HG02763 (cell line): ENCODE measurements at regions not wholly inside any gene's neighbourhood (a gene's known extent, or its start where the extent isn't known, plus 50 kb on each side); places are given as distances from the start of the nearest gene placed in this dataset.
"Not testable (repeated sequence)": the region's sequence is repeated elsewhere in the genome, so short reads cannot be mapped to it uniquely, and the experiment has no call there.

ENCODE experiments used
- ATAC-seq: cut with Tn5 transposase; IDR thresholded peaks from one replicate; pipeline ENCODE4 v1.9.1; 2021; ENCODE audit warnings: mild to moderate bottlenecking, moderate library complexity; ENCODE audit not compliant: unreplicated experiment

DNA sequence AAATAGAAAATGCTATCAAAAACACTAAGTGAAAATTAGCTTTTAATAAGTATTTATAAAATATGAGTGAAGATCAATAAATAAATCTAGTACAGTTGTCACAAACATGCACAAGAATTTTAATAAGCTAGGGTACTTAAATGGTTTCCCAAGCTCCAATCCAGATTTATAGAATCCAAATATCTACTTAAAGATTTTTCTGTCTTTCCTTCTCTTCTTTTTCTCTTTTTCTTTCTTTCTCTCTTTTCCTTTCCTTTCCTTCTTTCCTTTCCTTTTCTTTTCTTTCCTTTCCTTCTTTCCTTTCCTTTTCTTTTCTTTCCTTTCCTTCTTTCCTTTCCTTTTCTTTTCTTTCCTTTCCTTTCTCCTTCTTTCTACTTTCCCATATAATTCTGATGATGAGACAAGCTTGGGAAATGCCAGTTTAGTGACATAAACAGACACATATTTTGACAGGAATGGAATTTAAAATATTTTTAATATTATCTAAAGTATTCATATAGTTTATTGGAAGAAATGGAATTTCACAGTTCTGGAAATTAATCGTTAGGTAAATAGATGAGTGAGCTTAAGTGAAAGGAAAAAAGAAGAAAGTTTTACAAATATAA is 832.8 kb downstream of the NR2F1-AS1 start:
- no peak for ATAC-seq

DNA sequence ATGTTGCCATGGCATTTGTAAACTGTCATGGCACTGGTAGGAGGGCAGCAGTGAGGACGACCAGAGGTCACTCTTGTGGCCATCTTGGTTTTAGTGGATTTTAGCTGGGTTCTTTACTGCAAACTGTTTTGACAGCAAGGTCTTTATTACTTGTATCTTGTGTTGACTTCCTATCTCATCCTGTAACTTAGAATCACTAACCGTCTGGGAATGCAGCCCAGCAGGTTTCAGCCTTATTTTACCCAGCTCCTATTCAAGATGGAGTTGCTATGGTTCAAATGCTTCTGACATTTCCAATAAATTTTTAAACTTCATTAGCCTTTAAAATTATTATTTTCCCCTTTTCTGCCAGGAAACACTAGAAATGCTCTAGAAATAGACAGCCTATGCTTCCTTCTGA is 839.1 kb downstream of the NR2F1-AS1 start:
- no peak for ATAC-seq

DNA sequence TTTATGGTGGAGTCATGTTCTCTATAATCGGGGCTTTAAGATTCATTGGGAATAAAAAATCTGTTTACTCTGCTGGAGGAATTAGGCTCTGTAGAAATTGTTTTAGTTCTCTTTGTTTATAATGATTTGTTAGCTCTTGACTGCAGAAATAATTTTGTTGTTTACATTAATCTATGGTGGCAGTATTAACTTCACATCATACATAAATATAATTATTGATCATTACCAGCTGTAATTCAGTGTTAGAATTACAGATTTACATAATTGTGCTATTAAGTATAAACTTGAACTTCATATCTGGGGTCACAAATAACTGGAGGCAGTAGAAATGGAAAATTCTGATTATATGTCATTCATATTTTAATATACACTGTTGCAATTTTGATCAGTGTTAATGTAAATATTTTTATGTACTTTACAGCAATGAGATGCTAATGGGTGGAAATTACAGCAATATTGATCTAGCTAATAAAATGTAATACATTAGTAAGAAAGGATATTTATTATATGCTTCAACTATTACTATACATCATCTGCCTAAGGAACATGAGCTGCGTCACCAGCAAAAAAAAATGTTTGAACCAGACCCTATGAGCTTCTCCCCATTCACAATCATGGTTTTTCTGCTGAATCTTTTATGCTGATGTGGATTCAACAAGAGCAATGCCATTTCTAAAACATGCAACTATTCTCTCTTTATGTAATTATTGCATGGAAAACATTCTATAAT is 846.6 kb downstream of the NR2F1-AS1 start:
- no peak for ATAC-seq

DNA sequence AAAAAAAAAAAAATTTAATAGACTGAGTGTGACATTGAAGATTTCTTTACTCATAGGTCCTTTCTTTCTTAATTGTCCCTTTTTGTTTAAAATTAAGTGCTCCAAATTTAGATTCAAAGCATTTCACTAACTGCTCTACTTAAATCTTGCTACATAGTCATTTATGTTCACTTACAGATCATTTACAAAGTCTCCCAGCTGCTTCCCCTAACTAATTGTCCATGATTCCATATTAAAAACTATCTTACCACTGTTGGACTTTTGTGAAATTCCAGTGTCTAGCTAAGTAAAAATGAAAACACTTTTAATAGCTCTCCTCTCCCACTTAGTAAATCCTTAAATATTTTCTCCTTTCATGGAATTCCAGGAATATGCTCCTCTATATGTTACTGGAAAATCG is 850.5 kb downstream of the NR2F1-AS1 start:
- ATAC-seq = no peak

DNA sequence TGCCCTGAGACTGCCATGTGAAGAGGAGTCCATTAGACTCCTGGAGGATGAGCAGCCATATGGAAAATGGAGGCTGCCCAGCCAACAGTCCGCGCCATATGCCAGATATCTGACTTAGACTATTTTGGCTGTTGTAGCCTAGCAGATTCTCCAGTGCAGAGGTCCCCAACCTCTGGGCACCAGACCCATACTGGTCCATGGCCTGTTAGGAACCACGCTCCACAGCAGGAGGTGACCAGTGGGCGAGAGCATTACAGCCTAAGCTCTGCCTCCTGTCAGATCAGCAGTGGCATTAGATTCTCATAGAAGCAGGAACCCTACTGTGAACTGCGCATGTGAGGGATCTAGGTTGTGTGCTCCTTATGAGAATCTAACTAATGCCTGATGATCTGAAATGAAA is 851.9 kb downstream of the NR2F1-AS1 start:
- ATAC-seq = no peak

DNA sequence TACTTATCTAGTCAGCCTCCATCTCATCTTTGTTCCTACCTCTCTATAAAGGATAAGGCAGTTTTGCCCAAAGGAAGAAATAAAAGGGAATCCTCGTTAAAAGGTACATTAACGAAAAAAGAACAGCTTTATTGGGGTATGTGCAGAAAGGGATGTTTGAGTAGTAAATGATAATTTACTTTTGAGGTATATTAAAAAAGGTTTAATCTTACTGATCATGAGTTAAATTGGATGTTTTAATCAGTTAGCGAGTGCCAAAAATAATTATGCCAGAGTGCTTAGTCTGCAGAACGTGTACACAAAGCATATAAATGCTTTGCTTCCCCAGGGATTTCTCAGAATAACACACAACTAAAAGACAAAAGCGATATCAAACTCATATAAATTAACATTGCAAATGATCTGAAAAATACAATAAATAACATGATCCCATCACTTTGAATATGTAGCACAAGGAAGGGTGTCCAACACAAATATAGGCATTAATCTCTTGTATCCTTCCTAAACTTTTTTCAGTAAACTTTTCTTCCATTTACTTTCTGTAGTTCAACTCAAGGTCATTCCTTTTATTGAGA is 865.0 kb downstream of the NR2F1-AS1 start:
- ATAC-seq = no peak

DNA sequence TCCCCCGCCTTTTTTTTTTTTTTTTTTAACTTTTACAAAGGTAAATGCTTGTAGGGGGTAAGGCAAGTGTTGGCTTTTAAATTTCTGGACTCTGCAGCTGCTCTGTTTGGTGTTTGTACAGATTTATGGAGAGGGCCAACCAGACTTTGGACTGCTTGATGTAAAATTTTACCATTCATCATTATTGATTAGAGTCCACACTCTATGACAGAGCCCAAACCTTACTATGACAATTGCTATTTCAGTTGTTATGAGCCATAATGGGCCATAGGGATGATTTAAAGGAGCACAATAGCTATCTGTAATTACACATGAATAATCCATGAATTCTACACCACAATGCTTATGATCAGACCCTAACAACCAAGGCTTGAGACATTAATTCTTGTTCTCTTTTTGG is 867.2 kb downstream of the NR2F1-AS1 start:
- no peak for ATAC-seq

DNA sequence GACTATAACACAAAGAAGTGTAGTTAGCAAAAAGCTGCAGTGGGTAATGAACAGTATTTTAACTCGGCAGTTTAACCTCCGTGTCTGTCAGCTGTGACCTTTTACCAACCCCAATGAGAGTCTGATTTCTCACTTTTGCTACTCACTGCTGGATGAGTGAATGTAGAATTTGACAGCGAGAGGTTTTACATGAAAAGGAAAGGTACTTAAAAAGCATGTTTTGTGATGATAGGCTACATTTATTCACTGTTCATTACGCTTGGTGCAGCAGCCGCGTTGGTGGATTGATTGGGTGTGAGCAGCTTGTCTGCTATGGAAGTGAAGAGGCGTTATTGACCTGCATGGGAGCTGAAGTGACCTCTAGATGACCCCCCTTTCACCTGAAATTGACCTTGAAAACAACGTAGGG is 867.7 kb downstream of the NR2F1-AS1 start:
- ATAC-seq = no peak

DNA sequence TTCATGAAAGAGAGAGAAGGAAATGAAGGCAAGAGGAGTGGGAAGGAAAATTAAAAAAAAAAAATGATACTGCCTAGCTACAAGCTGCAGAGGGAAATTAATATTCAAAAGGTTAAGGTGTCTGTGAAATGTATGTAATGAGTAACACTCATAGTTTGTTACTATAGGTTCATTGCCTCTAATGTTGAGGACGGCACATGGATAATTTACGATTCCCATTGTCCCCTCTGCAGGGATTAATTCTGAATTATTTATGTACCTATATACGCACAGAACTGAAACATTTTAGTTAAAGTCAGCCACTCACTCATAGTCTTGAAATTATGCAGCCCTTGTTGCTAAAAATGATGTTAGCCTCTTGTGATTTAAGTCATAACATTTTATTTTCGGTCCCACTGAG is 869.1 kb downstream of the NR2F1-AS1 start:
- ATAC-seq = no peak

DNA sequence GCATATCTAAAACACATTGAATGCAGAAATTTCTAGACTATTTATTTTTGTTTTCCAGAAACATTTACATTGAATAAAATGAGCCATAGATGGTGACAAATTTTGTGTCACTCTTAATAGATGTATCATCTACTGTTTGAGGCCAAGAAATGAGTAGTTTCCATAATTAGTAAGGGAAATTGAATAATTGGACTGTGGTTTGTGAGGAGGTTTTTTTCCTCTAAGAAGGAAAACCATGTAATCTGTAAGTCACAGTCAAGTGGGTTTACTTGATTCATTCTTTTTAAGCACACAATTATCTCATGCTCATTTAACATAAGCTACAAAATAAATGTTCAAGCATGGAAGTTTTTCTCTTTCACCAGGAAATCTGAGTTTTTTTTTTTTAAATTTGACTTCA is 876.4 kb downstream of the NR2F1-AS1 start:
- no peak for ATAC-seq

DNA sequence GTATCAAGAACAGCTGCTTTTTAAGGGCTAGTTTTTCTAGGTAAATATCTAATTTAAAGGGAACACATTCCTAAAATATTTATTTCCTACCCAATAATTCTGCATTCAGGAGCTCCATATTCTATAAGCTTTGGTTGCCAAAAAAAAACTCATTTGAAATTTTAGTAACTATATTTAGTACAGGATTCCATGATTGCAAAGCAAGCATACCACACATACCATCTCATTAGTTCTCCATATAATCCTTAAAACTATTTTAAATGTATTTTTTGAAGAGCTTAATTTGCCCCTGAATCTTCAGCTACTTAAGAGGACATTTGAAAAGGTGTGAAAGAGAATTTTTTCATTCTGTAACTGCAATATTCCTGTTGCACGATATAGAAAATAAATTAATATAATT is 877.0 kb downstream of the NR2F1-AS1 start:
- no peak for ATAC-seq

DNA sequence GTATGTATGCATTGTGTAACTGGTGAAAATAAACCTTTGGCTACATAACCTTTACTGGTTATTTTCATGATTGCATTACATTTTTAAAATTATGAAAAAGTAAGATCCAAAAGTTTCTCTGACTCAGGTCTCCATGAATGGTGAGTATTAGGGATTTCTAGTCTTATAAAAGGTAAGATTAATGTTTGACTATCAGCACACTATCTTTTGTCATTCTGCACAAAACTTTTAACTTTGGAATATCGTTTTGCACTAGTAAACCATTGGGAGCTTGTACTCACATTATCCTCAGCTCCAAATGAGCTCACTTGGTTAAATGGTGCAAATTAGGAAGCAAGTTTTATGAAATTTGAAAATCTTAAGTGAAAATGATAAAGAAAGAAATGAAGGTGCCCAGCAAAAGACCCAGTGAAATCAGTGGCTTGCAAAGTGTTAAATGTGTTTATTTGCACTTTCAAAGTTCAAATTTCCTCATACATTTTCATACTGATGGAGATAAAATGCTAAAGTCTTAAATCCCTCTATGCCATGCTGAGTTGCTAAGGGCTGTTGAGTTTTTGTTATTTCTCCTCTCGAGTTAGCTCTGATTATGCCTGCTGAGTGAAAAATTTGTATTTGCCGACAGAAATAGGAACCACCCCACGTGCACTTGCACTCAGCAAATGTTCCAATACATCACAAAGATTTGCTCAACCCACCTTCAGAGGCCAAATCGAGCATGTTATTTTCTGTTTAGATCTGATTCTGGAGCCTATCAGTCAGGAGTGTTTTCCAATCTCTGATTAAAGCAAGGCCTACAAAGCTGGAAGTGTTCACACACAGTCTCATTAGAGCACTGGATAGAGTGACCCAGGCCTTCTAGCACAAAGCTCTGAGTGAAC is 885.7 kb downstream of the NR2F1-AS1 start:
- ATAC-seq = no peak

DNA sequence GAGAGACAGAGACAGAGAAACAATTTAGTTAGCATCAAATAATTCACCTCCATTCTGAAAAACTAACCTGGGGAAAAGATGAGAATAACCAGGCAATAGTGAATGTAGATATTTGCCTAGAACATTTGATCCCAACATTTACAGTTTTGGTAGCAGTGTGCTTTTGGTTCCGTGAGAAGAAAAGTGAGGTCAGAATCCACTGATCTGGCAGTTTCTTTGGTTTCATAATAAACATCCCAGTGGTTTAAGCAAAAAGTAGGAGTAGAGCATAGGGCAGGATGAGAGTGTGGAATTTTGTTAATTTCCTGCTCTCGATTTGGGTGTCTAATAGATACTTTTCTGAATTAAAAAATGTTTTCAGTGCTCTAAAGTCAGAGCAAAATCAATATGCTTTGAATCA is 887.0 kb downstream of the NR2F1-AS1 start:
- ATAC-seq = no peak

DNA sequence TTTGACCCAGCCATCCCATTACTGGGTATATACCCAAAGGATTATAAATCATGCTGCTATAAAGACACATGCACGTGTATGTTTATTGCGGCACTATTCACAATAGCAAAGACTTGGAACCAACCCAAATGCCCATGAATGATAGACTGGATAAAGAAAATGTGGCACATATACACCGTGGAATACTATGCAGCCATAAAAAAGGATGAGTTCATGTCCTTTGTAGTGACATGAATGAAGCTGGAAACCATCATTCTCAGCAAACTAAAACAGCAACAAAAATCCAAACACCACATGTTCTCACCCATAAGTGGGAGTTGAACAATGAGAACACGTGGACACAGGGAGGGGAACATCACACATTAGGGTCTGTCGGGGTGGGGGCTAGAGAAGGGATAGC is 889.1 kb downstream of the NR2F1-AS1 start:
- not testable (repeated sequence) for ATAC-seq

DNA sequence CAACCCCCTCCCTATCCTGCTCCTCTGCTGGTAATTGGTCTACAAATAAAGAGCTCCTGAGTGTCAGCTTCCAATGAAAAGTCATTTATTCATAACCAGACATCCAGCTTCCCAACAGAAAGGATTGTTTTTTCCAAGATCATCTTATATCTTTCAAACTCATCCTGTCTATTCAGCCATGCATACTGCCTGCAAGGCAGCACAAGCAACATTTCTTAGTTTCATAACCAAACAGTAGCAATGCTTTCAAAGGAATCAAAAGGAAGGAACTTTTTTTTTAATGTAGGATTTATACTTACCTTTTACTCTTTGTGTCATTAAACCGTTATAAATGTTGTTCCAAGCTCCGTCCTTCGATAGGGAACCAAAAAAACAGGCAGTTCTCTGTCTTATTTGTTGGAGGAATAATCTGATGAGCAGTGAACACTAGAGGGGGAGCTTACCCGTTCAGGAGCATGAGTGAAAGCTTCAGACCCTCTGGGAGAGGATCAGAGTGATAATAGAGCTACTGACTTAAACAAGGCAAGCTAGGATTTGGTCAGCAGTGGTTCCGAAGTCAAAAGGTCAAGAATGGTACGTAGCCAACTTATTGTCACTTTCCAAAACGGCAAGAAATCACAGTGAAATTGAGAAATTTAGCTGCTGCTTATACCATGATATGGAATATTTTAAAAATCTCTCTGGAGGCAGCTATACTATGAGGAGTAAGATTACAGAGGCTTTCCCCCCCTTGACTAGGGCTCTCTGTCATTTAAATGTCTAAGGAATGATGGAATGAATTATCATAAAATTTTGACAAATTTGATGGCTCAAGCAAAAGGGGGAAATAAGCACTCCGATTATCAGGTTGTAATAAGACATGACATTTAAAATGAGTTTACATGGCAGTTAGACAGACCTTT is 892.9 kb downstream of the NR2F1-AS1 start:
- no peak for ATAC-seq

DNA sequence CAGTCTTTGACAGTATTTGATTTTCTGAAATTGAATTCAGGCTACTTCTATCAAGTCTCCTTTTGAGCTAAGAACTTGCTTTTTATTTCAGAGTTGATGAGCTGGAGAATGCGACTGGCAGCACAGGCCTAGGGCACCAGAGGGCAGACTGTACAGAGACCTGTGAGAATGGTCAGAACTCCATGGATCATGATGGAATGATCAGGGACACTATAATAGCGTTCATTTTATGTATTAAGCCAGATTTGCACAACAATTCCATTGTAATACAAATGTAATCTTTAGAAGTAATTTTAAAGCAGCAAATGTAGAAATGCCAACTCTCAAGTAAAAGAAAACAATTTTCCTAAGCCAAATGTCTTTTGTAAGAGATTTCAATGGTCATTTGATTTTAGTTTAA is 902.4 kb downstream of the NR2F1-AS1 start:
- no peak for ATAC-seq

DNA sequence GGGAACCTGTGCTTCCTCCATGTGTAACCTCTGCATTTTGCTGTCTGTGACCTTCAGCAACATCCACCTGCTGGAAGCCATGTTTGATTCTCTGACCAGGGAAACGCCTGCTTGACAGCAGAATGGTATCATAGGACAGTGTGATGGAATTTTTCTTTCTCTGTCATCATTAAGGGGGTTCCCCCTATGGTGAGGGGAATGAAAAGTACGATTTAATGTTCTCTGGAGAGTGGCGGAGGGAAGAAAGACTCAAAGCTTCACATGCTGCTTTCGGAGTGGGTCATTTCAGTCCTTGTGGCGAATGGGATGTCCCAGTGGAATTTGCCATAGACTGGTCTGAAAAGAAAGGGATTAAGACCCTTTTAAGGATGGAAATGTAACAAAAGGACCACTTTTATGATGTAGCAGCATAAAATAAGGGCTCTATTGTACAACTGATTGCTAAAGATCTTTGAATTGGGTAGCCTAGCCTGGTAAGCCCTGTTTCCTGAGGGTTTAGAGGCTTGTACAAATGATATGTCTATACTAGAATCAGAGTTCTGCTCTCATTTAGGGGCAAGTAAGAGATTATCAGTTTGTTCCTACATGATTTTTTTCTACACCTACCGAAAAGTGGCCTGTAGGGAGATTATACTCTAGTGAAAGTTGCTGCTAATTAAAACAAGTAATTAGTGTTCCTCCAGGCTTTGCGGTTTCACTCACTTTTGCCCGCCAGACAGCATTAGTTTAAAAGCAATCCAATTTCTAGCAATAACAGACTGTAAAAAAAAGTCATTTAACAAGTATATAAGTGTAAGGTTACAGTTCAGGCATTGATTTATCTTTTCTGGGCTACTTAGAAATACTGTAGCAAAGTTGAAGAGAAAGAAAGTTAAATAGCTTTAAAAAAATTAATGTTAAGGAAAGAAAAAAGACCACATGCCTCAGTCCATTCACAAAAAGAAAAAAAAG is 904.5 kb downstream of the NR2F1-AS1 start:
- ATAC-seq = no peak

DNA sequence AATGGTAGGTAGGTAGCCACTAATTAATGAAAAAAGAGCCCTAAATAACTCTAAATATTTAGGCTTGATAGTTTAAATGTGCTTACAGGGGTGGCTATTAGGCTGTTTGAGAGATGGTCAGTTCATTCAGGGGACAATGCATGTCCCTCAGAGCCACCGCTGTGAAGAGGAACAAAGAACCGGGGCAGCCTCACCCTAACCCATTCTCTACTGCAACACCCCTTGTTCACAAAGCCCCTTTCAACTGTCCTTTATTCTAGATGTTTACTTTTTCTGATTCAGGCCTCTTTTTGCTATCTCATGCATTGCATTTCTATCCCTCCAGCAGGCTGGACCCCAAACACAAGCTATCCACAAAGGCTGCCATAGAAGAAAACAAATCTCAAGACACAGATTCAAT is 906.7 kb downstream of the NR2F1-AS1 start:
- ATAC-seq = no peak

DNA sequence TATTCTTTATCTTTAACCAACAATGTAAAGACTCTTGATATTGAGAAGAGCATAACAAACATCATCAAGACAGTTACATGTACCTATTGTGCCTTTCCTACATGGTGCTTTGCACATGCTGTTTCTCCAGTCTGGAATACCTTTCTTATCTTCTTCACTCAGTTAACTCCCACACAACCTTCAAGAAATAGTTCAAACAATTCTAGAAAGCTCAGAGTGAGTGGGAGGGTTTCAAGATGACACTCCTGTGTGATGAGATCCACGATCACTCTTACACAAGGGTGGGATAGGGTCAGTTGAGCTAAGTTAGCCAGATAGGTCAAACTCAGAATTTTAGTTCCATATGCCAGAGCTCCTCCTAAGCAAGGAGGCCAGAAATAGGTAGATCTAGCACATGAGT is 915.5 kb downstream of the NR2F1-AS1 start:
- no peak for ATAC-seq
